ENCODE measurements at regions not wholly inside any gene's neighbourhood (a gene's known extent, or its start where the extent isn't known, plus 50 kb on each side); places are given as distances from the start of the nearest gene placed in this dataset.

- no peak for TF ChIP-seq EP300 (IDR thresholded peaks at IDR 0.05)
- no peak for TF ChIP-seq POLR2AphosphoS5 (IDR thresholded peaks at IDR 0.05)
Observed at GRCh38 chr2:59830601-59831000, 722.9 kb downstream of the BCL11A start.
